NCI-H524 treated with DMSO at 0.1 percent for 48 hours (cell line): ENCODE measurements at regions not wholly inside any gene's neighbourhood (a gene's known extent, or its start where the extent isn't known, plus 50 kb on each side); places are given as distances from the start of the nearest gene placed in this dataset.
"Not testable (repeated sequence)": the region's sequence is repeated elsewhere in the genome, so short reads cannot be mapped to it uniquely, and the experiment has no call there.

Source experiments
- DNase-seq: peaks from one replicate; lab custom pipeline; 2025; lab: John Stamatoyannopoulos, UW

DNA sequence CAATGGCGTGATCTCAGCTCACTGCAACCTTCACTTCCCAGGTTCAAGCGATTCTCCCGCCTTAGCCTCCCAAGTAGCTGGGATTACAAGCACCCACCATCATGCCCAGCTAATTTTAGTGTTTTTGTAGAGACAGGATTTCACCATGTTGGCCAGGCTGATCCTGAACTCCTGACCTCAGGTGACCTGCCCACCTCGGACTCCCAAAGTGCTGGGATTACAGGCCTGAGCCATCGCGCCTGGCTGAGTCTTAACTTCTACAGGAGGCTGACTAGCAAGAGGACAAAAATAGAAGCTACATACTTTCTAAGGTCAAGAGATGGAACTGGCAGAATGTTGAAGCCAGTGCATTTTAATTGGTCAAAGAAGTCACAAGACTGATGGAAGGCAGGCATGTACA lies 2296.2 kb upstream of the RAG2 start:
- not testable (repeated sequence) for DNase-seq

DNA sequence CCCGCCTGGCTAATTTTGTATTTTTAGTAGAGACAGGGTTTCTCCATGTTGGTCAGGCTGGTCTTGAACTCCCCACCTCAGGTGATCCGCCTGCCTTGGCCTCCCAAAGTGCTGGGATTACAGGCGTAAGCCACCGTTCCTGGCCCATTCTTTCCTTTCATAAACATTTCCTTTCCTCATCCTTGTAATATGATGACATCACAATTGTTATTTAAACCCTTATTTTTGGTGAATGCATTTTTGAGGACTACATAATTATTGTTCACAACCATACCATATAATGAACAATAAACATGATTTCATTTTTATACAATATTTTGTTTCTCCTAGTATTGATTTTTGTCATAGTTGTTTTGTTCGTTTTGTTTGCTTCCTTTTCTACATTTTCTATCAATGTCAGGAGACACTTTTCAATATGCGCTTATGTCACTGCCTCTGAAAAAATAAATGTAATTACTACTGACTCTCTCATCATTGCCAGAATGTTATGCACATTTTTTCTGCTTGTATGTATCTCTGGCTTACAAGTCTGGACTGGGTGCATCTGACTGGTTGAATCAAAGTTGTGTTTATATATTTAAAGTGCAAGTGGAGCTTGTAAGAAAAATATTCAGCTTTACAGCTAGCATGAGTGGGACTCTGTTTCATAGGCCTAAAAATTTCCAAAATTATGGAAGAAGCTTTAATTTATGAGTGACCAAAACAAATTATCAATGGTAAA lies 2286.3 kb upstream of the RAG2 start:
- no peak for DNase-seq

DNA sequence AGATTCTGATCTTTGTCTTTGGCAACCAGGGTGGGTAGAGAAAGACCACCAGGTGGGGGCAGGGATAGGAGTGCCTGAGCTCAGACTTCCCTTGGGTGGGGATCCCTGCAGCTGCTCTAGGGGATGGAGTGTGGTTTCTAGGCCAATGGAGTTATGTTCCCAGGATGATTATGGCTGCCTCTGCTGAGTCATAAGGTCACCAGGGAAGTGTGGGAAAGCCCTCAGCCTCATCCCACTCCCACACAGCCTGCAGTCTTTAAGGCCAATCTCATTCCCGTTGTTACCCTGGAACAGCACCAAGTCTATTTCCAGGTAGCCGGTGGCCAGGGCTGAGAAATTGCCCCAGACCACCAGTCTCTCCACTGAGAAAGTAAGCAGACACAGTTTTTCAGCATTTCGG lies 2269.3 kb upstream of the RAG2 start:
- DNase-seq, result no peak

DNA sequence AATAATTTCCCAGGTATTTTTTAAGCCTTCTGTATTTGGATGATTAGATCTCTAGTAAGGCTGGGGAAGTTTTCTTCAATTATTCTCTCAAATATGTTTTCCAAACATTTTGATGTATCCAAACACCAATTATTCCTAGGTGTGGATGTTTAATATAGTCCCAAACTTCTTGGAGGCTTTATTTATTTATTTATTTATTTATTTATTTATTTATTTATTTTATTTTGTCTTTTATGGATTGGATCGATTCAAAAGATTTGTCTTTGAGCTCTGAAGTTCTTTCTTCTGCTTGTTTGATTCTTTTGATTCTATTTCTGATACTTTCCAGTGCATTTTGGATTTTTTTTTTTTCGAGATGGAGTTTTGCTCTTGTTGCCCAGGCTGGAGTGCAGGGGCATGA lies 2267.9 kb upstream of the RAG2 start:
- no peak for DNase-seq

DNA sequence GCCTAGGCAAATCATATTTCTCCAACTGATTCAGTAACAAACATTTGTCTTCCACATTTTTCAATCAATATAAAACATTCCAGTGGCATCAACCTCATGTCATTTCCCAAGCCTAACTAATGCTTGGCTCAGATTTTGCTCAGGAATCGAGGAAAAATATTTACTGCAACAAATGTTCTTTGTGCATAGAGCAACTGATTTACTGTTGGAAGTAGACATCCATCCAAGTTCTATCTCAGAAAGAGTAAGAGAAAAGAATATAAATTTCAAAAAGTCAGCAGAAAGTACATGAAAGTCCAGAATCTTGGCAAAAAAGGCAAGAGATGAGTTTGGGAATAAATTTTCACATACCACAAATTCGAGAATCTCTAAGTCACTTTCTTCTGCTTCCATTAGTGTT lies 2245.0 kb upstream of the RAG2 start:
- DNase-seq, result no peak

DNA sequence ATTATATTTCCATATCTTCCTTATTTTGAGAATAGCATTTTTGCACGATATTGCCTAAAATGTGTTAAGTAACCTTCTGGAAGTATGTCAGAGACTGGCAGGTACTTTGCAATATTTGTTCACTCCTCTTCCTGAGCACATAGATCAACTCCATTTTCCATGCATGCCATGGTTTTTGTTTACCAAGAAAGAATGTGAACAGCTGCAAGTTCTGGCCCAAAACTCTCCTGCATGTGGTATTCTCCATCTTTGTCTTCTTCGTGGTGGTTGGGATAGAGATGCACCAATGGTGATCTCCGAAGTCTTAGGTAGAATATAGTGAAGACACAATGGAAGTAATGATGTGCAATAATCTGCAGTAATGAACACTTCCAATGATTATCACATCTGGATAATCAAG lies 2241.0 kb upstream of the RAG2 start:
- DNase-seq, result no peak

DNA sequence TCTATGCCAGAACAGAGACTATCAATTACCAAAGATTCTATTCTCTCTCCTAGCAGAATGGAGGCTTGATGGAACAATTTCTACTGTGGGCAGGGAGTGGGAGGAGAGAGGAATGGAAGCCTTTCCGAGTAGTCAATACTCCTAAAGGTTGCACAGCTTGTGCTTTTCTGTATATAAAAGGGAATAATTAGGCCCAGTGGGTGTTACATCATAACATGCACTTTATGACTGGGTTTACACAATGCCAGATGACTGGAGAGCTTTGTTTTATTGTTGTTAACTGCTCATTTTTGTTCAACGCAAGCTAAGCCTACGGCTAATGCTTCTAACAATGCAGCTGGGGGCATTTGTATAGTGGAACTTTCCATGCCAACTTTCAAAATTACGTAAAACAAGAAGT lies 2237.9 kb upstream of the RAG2 start:
- DNase-seq, result no peak

DNA sequence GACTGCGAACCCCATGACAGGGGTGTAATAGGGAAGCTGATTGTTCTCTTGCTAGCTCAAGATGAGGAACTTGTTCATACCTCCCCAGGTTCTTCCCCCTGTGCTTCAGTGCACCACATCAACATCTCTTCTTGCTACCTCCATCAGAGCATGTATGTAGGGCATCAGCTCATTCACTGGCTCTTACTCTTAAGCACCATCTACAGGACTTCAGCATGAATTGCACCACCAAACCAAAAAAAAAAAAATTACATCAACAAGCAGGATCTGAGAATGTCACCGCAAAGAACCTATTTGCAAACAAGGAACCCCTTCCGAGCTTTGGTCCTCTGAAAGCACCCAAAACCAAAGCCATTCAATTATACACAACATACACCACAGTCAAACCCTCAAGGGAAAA lies 2226.5 kb upstream of the RAG2 start:
- no peak for DNase-seq

DNA sequence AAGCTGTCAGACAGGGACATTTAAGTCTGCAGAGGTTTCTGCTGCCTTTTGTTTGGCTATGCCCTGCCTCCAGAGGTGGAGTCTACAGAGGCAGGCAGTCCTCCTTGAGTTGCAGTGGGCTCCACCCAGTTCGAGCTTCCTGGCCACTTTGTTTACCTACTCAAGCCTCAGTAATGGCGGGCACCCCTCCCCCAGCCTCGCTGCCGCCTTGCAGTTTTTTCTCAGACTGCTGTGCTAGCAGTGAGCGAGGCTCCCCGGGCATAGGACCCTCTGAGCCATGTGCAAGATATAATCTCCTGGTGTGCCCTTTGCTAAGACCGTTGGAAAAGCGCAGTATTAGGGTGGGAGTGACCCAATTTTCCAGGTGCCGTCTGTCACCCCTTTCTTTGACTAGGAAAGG lies 2223.8 kb upstream of the RAG2 start:
- not testable (repeated sequence) for DNase-seq

DNA sequence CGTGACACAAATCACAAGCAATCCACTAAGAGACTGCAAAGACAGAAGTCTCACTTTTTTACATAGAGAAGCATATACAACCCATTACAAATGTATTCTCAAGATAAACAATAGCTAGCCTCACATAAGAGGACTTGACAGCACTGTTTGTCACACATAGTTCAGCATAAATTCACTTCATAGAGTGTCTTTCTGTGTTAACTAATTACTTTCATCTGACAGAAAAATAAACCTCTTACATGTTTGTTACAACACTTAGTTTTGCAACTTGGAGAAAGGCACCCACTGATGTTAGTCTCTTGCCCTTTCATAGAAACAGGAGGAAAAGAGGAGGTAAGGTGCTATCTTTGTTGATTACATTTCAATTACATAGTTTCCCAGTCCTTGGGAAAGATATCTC lies 2221.9 kb upstream of the RAG2 start:
- no peak for DNase-seq

DNA sequence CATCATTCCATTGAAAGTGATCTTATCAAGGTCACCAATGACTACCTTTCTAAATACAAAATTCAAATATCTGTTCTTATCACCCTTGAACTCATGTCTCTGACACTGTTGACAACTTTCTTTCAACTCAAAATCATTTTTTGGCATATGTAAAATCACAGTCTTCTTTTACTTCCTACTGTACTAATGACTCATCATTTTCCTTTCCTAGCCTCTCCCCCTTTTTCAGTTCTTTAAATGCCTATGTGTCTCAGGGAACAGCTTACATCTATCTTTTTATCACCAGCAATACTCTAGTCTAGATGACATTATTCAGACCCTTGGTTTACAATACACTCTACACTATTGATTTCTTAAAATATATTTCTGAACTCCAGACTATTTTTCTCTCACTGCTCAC lies 2220.7 kb upstream of the RAG2 start:
- DNase-seq, result no peak

DNA sequence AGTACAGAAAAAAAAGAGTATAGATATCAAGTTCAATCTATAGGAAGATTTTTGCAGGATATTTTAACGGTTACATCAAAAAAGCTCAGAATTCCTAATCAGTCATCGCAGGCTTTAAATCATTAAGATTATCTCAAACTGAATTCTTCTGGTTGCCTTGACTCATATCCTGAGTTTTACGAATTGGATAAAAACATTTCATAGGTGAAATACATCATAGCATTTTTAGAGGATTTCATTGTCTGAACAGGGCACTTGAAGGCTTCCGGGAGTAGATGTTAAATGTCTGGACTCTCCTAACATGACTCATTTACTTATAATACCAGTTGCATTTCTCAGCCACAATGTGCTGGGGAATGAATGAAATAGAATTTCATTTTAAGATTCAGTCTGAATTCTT lies 2216.6 kb upstream of the RAG2 start:
- DNase-seq, result no peak

DNA sequence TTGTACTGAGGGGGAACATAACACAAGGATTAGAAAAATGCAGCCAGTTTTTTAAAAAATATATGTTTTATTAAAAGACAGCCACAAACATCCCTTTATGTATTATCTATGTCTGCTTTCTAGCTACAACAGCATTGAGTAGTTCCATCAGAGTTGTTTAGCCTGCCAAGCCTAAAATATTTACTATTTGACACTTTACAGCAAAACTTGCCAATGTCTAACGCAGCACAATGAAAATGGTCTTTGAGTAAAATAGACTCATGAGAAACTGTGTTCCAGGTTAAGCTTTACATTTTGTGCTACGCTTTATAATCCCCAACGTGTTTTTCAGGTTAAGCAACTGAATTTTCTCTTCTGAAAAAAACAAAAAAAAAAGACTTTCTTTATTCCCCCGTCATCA lies 2211.5 kb upstream of the RAG2 start:
- DNase-seq, result no peak

DNA sequence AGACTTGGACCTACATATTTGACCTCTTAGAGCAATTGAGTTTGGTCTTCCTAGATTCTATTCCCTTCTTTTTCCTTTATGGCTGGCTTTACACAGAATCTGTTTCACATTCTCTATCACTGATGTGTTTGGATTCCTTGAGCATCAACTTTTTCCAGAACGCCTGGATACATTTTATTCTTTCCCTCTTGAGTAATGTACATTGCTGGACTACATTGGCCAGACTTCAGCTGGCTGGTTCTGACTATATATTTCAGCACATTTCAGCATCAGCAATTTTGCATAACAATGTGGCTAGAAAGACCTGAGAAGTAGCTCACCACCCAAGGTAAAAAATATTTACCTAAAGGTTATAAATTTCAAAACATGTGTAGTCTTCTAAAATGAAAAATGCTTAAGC lies 2198.2 kb upstream of the RAG2 start:
- DNase-seq, result no peak

DNA sequence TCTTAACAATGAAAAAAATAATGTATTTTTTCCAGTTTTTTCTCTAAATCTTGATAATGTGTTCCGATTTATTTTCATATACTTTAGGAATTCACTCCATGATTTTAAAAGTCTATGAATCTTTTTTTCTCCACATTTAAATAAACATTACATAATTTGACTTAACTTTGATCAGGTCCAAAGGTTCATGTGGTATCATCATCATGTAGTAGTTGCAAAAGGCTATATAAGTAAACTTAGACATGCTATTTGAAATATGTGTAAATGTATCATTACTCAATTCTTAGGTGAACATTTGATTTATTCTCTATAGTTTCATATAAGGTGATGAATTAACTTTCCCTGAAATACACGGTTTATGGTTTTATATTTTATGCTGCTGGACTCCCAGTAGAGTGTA lies 2197.0 kb upstream of the RAG2 start:
- no peak for DNase-seq

DNA sequence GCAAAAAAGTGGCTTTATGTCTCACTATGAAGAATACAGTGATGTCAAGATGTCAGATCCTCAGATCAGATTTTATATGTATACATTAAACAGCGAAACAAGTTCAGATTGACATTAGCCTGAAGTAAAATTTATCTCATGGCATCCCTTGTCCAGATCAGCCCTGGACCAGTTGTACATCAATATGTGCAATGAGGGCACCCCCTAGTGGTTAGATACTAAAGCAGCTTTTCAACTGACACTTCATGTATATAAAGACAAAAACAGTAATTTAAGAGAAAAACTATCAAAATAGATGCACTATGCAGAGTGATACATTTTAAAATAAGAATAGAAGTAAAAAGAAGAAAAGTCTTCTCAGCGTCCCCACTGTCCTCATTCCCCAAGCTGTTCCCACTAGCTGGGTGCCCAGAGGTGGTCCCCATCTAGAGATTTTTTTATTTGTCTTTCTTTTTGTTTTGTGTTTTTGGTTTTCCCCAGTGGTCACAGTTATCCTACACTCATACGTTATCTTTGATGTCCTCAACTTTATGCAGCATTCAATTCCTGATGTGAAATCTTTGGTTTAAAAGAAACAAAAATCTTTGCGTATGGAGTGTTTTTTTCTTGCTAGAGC lies 2193.4 kb upstream of the RAG2 start:
- no peak for DNase-seq

DNA sequence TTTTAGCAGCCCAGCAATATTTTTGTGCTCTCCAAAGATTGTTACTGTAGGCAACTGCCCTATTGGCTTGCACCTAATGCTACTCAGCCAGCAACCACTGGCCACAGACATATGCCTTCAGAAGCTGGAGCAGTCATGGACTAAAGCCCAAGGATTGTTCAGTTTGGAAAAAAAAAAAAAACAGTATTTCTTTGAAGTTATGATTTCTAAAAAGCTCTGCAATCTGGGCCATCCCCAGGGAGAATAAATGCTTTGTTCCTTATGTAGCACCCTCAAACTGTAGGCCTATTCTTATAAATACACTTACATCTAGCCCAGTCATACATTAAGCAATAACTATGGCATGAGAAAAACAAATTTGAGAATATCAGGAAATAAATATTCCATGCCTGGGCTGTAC lies 2190.5 kb upstream of the RAG2 start:
- no peak for DNase-seq

DNA sequence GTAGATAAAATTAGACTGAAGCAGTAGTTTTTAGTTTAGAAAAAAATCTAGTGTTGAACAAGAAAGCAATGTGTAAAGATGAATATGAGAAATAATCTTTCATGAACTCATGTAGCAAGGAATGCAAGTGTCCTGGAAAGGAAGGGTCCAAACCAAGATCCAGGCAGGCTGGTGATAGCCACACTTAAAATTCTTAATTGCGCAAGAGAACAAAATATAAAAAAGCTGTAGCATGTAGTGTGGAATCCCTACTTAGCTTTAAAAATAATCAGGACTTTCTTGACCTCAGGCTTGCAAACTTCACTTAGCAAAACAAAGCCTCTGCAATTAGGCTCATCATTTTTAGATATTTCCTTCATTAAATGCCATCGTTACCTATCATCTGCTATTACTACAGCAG lies 2186.1 kb upstream of the RAG2 start:
- no peak for DNase-seq

DNA sequence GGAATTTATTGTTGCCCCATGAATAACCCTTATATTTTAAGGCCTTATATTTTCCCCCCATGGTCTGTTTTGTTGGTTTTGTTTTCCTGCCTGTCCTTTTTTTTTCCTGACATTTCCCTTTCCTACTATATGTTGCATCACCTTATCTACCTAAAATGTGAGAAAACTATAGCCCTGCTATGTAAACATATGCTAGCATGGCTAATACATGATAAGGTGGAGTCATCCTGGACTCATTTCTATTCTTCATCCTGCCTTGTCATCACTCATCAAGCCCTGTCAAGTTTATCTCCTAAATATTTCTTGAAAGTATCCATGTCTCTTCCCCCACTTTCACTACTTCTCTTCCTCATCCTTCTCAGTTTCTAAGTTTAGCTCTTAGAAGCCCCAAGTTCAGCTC lies 2168.8 kb upstream of the RAG2 start:
- no peak for DNase-seq

DNA sequence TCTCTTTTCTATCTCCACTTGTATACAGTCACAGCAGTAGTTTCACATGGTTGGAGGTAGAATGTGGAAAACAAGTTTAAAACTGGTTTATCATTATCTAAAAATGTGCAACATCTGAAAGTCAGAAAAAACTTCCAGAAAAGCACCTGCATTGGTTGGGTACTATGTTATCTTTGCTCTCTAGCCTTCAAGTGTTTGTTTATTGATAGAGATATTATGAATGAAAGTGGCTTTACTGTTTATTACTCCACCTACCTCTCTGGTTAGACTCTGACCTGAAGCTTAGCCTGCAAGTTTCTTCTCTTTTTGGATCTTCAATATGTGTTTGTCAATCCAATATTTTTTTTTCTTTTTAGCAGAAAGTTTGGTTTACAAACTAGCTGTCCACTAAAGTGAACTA lies 2161.4 kb upstream of the RAG2 start:
- DNase-seq, result no peak

DNA sequence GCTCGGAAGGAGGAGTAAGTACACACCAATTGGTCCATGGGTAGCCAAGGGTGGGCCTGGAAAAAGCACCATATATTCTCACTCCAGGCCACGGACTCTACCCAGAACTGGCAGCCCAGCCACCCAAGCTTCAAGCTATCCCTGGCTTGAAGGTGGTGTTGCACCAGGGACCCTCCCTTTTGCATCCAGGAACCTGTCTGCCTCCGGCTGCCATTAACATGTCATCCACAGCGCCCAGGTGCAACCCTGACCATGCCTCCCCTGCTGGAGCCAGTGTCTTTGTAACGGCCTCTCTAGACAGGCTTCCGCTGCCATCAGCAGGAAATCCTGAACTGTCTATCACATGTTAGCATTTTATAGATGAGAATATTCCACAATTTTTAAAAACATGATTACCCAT lies 2158.5 kb upstream of the RAG2 start:
- DNase-seq, result no peak

DNA sequence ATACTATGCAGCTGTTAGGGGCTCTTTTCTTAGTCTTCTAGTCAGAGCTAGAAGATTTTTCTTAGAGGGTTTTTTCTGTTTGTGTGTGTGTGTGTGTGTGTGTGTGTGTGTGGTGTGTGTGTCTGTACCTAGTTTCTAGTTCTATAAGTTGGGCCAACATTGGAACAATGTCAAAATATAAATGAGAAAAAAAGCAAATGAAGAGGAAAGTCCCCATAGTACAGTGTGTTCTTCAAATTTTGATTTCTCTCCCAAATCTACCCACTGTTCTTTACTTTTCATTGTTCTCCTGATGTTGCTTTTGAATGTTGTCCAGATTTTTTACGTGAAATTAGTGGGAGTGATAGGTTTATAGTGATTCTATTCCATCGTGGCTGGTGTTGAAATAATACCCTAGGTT lies 2153.4 kb upstream of the RAG2 start:
- no peak for DNase-seq

DNA sequence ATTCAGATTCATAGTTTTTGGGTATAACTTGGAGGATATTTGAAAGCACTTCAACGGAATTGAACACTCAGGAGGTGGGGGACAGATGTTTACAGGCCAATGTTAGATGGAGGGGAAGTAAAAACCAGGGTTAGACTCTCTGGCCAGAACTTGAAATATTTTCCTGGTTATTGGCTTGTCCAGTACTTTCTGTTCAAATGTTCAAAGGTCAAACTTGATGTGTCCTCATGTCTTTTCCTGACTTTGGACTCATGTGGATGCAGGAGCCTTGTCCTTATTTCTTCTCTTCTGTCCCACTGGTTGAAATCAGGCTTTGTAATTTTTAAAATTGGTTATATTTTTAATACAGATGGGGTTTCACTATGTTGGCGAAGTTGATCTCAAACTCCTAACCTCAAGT lies 2148.5 kb upstream of the RAG2 start:
- DNase-seq, result not testable (repeated sequence)

DNA sequence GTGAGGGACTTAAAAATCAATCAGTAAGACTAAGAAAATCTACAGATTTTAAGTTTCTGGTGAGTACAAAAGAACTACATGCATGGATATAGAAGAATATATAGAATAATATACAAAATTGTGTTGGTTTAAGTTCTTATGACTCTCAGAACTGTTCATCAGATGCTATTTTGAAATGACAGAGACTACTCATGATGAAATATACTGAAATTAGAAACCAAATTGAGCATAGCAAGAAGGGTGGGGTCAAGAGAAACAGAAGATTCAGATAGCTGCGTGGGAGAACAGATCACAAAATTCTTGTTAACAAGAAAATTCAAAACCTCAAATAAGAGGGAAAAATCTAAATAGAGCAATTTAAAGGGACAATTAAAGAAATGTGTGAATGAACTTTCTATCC lies 2125.3 kb upstream of the RAG2 start:
- no peak for DNase-seq
